LoVo (cell line): ENCODE measurements at regions not wholly inside any gene's neighbourhood (a gene's known extent, or its start where the extent isn't known, plus 50 kb on each side); places are given as distances from the start of the nearest gene placed in this dataset.

ENCODE experiments used
- DNase-seq: peaks from one replicate; pipeline ENCODE4 v3.0.0-alpha.2; 2016; ENCODE audit warnings: low spot score

DNA sequence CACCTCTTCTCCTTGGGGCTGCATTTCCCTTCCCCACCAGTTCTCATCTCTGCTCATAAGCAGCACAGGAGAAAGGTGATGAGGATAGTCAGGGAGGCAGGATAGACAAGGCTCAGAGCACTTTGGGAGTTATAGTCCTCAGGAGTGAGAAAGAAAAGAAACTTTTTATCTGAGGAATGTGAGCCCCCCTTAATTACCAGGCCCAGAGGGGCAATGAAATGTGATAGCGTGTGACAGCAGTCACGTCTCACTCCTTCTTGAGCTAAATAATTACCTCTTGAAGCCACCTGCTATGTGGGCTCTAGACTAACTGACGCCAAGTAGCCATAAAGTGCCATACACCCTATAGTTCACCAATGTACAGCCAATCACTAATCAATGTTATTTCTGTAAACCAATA lies 105.8 kb downstream of the SPP2 start:
- no peak for DNase-seq

DNA sequence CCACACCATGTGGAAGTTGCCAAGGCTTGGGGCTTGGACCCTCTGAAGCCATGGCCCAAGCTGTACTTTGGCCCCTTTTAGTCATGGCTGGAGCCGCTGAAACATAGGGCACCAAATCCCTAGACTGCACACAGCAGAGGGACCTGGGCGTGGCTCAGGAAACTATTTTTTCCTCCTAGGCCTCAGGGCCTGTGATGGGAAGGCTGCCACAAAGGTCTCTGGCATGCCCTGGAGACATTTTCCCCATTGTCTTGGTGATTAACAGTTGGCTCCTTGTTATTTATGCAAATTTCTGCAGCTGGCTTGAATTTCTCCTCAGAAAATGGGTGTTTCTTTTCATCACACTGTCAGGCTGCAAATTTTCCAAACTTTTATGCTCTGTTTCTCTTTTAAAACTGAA lies 102.3 kb downstream of the SPP2 start:
- peak; percentile 76 for DNase-seq

DNA sequence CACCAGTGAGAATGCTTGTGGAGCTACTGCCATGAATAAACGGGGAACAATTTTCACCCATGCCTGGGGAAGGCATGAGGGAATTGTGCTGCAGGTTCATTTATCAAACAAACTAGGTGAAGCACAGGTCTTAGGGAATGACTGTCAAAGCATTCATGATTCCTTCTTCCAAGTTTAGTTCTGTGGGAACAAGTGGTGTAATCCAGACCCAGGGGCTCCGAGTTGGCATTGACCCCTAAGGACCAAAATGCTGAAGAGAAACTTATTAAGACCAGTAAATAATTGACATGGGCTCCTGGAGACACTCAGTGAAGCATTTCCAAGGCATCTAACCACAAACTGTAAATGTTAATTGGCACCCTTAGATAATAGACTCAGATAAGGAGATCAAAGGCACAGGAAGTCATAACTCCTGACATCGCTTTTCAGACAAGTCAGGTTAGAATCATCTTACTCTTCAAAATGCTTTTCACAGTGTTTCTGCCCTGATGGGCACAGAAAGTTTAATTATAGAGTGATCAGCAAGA lies 96.9 kb downstream of the SPP2 start:
- peak; percentile 90 for DNase-seq

DNA sequence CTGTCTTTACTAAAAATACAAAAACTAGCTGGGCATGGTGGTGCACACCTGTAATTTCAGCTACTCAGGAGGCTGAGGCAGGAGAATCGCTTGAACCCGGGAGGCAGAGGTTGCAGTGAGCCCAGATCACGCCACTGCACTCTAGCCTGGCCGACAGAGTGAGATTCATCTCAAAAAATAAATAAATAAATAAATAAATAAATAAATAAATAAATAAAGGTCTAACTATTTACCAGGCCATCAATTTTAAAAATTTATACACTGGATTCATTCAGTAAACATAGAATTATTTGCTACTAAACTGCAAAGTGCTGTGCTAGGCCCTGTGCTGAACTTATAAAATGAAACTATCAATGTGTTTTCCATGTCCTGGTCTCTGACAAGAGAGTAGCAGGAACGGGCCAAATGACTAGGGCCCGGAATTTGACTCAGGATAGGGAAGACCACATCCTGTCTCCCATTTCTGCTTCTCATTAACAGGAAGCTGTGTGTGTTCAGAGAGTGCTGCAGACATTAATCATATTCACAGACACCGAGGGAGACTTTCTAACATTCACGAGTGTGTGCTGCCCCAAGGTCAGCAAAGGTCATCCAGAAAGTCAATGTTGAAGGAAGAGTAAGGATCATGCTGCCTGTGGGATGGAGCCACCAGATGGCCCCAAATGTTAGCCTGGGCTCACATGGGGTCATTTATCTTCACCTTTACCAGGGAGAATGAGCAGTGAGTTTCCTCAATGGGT lies 95.8 kb downstream of the SPP2 start:
- peak; percentile 42 for DNase-seq

DNA sequence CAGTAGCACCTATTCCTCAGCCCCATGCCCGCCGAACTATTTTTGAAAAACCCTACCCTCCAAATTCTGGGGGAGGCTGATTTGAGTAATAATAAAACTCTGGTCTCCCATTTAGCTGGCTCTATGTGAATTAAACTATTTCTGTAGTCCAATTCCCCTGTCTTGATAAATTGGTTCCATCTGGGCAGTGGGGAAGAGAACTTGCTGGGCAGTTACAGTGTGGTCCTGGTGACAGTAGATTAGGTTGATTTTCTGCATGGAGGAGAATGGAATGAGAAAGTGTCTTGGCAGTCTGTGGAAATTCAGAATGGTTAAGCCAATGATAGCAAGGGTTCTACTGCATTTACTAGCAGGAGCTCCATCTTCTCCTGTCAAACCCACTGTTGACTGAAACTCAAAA lies 95.0 kb downstream of the SPP2 start:
- no peak for DNase-seq

DNA sequence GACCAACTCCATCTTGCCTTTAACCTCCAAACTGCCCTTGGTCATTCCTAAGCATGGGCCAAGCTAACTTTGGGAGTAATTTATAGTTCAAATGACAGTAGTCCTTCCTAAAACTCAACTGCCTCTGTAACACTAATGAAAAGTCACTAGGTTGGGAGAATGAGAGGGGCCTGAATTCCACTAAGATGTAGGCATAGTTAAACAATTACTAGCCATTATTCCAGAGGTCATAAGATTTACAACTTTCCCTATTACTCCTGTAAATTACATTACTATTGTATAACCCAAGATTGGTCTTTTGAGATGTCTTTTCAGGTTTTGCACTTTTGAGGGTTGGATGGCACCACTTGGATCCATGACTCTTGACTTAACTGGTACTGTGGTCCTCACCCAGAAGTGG lies 94.6 kb downstream of the SPP2 start:
- no peak for DNase-seq

DNA sequence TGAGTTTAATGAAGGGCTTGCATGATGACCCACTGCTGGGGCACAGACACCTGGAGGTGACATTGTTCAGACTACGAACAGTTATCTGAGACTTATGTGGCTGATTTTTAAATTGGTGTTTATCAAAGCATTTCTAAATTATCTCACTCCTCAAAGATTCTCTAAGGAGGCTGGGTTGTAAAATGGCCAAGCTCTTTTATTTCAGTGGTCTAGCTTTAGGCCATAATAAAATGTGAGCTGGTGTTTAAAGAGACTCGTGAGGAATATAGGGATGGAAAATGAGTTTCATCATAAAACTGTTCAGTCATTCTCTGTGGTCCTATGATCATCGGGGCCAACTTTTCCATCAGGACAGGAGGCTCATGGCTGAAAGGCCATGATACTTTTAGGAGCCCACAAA lies 93.4 kb downstream of the SPP2 start:
- DNase-seq = no peak

DNA sequence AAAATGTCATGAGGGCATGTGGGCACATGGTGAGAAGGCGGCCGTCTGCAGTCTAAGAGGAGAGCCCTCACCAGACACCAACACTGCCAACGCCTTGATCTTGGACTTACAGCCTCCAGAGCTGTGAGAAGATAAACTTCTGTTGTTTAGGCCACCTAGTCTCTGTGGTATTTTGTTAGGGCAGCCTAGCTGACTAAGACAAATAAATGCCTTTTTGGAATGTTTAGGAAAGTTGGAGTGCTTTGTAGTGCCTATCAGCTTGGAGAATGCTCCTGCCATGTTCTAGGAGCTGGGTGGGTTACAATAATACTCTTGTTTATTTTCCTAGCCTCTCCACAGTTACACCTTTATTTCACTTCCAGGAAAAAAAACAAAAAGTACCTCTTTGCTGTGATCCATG lies 92.0 kb downstream of the SPP2 start:
- DNase-seq = peak; percentile 16

DNA sequence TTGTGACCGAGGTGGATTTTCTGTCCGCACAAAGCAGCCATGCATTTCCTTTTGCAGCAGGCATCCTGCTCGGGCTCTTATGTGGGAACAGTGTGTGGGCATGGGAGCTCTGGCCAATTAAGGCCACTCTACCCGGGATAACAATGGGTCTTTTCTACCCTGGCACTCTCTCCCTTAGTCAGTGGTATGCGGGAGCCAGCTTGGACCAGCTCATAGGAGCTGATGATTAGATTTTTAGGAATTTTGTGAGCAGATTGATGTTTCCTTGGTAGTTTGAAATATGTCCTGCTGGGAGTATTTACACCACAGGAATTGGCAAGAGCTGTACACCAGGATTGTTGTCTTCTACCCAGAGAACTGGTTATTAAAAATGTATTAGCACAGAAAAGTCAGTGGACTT lies 89.3 kb downstream of the SPP2 start:
- peak; percentile 37 for DNase-seq

DNA sequence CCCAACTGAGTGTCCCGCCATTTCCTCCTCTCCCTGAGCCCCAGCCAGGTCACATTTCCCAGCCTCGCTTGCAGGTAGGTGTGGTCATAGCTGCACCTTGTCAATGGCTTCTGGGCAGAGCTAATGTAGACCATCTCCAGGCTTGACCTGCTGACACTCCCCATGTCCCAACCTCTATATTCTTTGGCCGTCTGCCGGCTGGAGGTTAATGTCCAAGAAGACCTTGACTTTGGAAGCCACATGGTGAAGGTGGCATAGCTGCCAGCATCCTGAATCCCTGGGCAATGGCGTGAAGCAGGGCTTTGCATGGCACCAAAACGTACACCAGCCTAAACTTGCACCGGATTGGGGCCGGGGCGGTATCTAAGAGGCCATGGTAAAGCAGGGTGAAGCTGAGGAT lies 88.3 kb downstream of the SPP2 start:
- DNase-seq = no peak

DNA sequence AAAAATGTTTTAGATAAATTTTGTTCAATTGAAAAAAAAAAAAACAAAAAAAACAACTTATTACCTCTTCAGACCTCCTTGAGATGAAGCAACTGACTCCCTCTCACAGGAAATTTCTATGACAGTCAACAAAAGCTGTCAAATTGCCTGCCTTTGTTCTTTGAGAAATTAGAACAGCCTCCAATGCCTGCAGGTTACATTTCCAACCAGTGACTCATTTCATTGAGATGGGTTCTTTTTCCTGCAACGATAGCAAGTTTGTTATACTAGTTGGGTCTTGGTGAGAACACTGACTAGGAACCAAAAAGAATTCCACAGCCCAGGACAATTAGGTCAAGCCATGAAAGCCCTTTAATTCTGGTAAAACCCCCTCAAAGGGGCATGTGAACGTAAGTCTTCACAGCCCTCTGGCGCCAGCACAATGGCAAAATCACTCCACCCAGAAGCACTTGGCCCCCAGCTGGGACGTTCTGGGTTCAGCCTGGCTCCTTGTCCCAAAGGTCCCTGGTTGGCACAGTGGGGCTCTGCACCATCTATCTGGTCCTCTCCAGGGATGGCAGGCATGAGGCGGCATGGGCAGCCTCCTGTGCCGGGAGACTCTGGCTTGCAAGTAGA lies 87.0 kb downstream of the SPP2 start:
- DNase-seq = peak; percentile 72

DNA sequence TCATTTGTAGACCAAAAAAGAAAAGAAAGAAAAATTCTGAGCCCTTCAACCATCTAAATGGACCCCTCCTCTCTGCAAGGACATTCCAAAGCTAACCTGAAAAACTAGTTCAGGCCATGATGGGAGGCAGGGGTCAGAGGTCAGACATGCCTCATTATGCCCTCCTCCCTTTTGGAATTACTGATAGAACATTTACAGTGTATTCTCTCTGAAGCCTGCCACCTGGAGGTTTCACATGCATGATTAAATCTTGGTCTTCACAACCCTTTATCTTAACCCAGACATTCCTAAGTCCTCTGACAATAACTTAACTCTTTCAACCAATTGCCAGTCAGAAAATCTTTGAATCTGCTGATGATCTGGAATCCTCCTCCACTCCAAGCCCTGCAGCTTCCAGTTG lies 86.0 kb downstream of the SPP2 start:
- peak; percentile 30 for DNase-seq

DNA sequence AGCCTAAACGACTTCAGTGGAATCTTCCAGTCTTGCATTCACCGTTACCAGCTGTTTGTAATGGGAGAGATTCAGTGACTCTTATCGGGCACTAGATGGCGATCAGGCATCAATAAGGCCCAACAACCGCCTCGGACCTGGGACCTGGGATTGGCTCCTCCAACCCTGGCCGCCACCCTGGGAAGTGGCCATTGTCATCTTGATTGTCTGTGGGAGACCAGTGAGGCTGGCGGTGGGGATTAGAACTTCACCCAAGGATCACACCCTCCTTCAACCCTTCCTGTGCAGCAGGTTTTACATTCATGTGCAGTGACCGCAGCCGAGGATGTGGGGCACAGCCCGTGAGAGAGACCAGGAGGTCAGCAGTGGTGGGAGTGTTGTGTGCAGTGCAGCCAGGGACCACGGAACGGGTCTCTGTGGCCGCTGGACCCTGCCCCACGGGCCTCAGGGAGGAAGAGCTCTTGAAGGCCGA lies 85.3 kb downstream of the SPP2 start:
- peak; percentile 87 for DNase-seq

DNA sequence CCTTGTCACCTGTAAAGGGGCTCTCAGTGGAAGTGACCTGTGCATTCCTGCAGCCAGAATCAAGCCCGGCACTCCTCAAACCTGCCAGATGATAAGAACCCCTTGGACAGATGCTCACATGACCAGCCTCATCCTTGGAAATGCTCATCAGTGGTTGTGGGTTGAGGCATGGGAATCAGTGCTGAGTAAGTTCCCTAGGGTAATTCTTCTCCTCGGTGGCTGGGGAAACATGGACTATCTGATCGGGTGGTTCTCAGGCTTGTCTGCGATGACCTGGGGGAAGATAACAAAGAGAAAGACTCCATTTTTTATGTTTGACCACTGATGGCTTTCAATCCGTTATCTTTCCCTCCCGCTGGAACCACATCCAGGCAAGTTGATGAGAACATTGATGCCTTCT lies 84.0 kb downstream of the SPP2 start:
- no peak for DNase-seq

DNA sequence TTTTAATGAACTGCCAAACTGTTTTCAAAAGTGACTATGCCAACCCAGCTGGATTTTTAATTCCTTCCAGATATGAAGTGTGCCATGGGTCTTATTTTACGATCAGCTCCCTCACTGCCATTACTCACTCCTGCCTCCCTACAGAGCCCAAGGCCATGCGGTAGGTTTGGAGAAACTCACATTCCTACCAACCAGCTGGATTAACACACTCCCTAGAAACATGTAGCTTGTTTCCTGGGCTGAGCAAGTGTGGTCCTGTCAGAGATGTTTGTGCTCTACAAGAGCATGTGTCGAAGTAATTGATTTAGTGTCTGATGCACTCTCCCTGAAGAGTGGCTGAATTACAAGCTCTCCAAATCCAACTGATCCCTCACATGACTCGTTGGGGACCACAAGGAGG lies 82.5 kb downstream of the SPP2 start:
- DNase-seq = peak; percentile 22

DNA sequence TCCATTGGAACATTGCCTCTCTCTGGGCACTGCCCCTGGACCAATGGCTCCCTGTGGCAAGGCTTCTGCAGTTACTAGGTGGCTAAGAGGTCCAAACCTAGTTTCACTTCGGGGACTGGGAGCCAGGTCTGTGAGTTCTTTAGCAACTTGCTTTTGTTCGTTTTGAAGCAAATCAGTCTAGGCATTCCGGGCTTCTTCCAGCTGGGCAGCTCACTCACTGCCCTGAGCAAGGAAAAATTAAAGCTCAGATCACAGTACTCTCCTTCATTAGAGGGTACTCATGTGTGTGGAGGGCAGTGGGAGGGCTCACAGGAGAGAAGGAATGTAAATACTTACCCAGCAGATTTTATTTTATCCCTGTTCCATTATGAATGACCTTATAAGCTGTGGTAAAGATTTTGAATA lies 80.3 kb downstream of the SPP2 start:
- DNase-seq = no peak

DNA sequence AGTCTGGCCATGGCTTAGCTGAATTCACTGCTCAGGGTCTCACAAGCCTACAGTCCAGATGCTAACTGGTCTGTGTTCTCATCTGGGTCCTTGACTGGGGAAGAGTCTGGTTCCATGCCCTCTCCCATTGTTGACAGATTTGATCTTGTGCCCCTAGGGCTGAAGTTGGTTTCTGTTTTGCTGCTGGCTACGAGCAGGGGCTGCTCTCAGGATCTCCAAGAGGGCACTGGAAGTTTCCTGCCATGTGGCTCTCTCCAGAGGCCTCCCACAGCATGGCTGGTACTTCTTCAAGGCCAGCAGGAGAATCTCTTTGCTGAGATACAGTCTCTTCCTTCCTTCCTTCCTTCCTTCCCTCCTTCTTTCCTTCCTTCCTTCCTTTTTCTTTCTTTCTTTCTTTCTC lies 78.1 kb downstream of the SPP2 start:
- DNase-seq = no peak
